ENCODE measurements at regions not wholly inside any gene's neighbourhood (a gene's known extent, or its start where the extent isn't known, plus 50 kb on each side); places are given as distances from the start of the nearest gene placed in this dataset.
"Not testable (repeated sequence)": the region's sequence is repeated elsewhere in the genome, so short reads cannot be mapped to it uniquely, and the experiment has no call there.

DNA sequence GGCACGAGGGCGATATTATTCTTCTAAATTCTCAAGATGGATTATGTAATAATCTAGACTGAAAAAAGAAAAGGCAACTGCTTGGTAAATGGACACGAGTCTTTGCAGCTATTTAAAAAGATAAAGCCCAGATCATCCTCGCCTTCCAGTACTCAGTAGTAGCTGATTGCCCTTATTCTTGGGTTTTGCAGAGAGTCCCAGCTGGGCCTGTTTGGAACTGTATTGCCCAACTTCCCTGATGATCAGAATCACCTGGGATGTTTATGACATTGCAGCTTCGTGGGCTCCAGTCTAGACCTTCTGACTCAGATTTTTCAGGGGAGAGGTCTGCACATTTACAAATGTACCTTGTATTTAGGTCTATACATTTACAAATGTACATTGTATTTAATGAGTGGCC lies 213.5 kb downstream of the RAB11FIP4 start:
- no peak for DNase-seq (ENCODE audit: low read depth, low spot score)
- no peak overlapping the region for H3K27ac ChIP-seq (ENCODE audit: low read length)
- no peaks in the 10 kb centered on the region for H3K4me1 ChIP-seq (ENCODE audit: control insufficient read depth, insufficient read depth, low read length)
- no peaks in the 10 kb centered on the region for H3K9me3 ChIP-seq (ENCODE audit: control insufficient read depth, insufficient read depth, low read length)
- no peaks in the 10 kb centered on the region for H3K27me3 ChIP-seq (ENCODE audit: control insufficient read depth, insufficient read depth, low read length)
- no peaks in the 10 kb centered on the region for H3K36me3 ChIP-seq (ENCODE audit: control insufficient read depth, insufficient read depth, low read length)
- no peak overlapping the region for H3K4me3 ChIP-seq (ENCODE audit: low read length)
- no CpG with 5 or more reads among the region's 5 CpGs for WGBS (ENCODE audit: insufficient coverage, insufficient read length)

DNA sequence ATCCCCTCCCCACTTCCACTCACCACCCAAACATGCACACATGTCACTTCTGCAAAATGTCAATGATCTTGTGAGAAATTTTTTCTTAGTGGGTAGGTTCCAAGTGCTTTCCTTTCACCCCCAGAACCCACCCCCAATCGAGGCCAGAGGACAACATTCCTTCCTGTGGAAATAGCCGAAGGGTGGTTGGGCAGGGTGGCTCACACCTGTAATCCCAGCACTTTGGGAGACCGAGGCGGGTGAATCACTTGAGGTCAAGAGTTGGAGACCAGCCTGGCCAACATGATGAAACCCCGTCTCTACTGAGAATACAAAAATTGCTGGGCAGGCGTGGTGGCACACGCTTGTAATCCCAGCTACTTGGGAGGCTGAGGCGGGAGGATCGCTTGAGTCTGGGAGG lies 208.7 kb downstream of the RAB11FIP4 start:
- not testable (repeated sequence) for H3K4me1 ChIP-seq (ENCODE audit: control insufficient read depth, insufficient read depth, low read length); DNase-seq (ENCODE audit: low read depth, low spot score); H3K27ac ChIP-seq (ENCODE audit: low read length); H3K36me3 ChIP-seq (ENCODE audit: control insufficient read depth, insufficient read depth, low read length); H3K9me3 ChIP-seq (ENCODE audit: control insufficient read depth, insufficient read depth, low read length); H3K4me3 ChIP-seq (ENCODE audit: low read length); H3K27me3 ChIP-seq (ENCODE audit: control insufficient read depth, insufficient read depth, low read length)
- no CpG with 5 or more reads among the region's 9 CpGs for WGBS (ENCODE audit: insufficient coverage, insufficient read length)

- WGBS (ENCODE audit: insufficient coverage, insufficient read length): no CpG with 5 or more reads among the region's 11 CpGs
- H3K4me1 ChIP-seq (ENCODE audit: control insufficient read depth, insufficient read depth, low read length): no peaks in the 10 kb centered on the region
- DNase-seq (ENCODE audit: low read depth, low spot score): no peak
These were observed 207.6 kb downstream of the RAB11FIP4 start for GRCh38 chr17:31598921-31599571.

GRCh38 chr17:31598399-31598782 lies 206.9 kb downstream of the RAB11FIP4 start:
- no peak overlapping the region for H3K4me3 ChIP-seq (ENCODE audit: low read length)
- WGBS (ENCODE audit: insufficient coverage, insufficient read length): no CpG with 5 or more reads among the region's 4 CpGs
- no peaks in the 10 kb centered on the region for H3K36me3 ChIP-seq (ENCODE audit: control insufficient read depth, insufficient read depth, low read length)
- no peak for DNase-seq (ENCODE audit: low read depth, low spot score)
- no peaks in the 10 kb centered on the region for H3K27me3 ChIP-seq (ENCODE audit: control insufficient read depth, insufficient read depth, low read length)
- H3K27ac ChIP-seq (ENCODE audit: low read length): no peak overlapping the region
- H3K9me3 ChIP-seq (ENCODE audit: control insufficient read depth, insufficient read depth, low read length): no peaks in the 10 kb centered on the region
- H3K4me1 ChIP-seq (ENCODE audit: control insufficient read depth, insufficient read depth, low read length): no peaks in the 10 kb centered on the region

More at GRCh38 chr17:31598921-31599571, 207.6 kb downstream of the RAB11FIP4 start:
- H3K27me3 ChIP-seq (ENCODE audit: control insufficient read depth, insufficient read depth, low read length): no peaks in the 10 kb centered on the region
- H3K4me3 ChIP-seq (ENCODE audit: low read length): no peak overlapping the region
- H3K9me3 ChIP-seq (ENCODE audit: control insufficient read depth, insufficient read depth, low read length): no peaks in the 10 kb centered on the region
- H3K36me3 ChIP-seq (ENCODE audit: control insufficient read depth, insufficient read depth, low read length): no peaks in the 10 kb centered on the region
- no peak overlapping the region for H3K27ac ChIP-seq (ENCODE audit: low read length)

GRCh38 chr17:31597646-31598398 lies 206.3 kb downstream of the RAB11FIP4 start:
- no peaks in the 10 kb centered on the region for H3K4me1 ChIP-seq (ENCODE audit: control insufficient read depth, insufficient read depth, low read length)
- no peaks in the 10 kb centered on the region for H3K27me3 ChIP-seq (ENCODE audit: control insufficient read depth, insufficient read depth, low read length)
- H3K27ac ChIP-seq (ENCODE audit: low read length): no peak overlapping the region

DNA sequence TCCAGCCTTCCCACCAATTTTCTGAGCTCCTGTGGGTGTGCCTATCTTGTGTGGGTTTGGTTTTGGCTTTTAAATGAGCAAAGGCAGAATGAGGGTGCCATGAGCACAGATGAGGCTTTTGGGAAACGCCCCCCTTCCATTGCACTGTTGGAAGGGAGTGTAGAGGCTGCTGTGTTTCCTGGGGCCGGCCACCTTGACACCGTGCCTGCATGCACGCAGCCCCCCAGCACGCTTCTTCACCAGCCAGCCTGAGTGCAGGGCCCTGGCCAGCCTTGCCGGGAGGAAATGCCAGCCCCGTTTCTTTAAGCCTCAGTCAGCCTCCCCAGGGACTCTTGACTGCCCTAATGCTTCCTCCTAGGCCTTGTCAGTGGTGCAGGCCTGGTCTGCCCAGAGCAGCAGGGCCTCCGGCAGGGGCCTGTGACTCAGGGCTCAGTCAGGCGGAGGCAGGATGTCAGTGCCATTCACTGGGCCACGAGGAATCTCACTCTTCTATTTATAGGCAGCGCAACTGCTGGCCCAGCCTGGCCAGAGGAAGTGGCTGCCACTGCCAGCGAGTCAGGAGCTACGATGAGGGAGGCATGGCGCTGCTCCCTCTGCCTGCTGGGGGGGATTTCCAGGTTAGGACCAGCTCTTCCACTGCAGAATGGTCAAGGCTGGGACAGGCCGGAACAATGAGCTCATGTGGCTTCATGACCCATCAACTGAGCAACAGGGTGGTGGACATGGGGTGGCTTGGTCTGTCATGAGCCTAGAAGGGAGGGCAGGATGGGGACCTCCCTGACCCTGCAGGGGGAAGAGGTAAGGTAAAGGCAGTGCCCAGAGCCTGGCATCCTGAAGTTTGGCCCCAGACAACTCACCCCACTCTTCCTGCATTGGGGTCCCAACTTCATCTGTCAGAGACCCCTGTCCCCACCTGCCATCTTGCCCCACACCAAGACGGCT lies 205.2 kb downstream of the RAB11FIP4 start:
- H3K36me3 ChIP-seq (ENCODE audit: control insufficient read depth, insufficient read depth, low read length): no peaks in the 10 kb centered on the region
- no peak overlapping the region for H3K27ac ChIP-seq (ENCODE audit: low read length)
- H3K4me1 ChIP-seq (ENCODE audit: control insufficient read depth, insufficient read depth, low read length): no peaks in the 10 kb centered on the region
- no CpG with 5 or more reads among the region's 16 CpGs for WGBS (ENCODE audit: insufficient coverage, insufficient read length)
- no peak overlapping the region for H3K4me3 ChIP-seq (ENCODE audit: low read length)
- no peak for DNase-seq (ENCODE audit: low read depth, low spot score)
- H3K9me3 ChIP-seq (ENCODE audit: control insufficient read depth, insufficient read depth, low read length): no peaks in the 10 kb centered on the region
- no peaks in the 10 kb centered on the region for H3K27me3 ChIP-seq (ENCODE audit: control insufficient read depth, insufficient read depth, low read length)

More at GRCh38 chr17:31597646-31598398, 206.3 kb downstream of the RAB11FIP4 start:
- no peak overlapping the region for H3K4me3 ChIP-seq (ENCODE audit: low read length)
- no peaks in the 10 kb centered on the region for H3K36me3 ChIP-seq (ENCODE audit: control insufficient read depth, insufficient read depth, low read length)
- no peaks in the 10 kb centered on the region for H3K9me3 ChIP-seq (ENCODE audit: control insufficient read depth, insufficient read depth, low read length)
- no CpG with 5 or more reads among the region's 10 CpGs for WGBS (ENCODE audit: insufficient coverage, insufficient read length)
- no peak for DNase-seq (ENCODE audit: low read depth, low spot score)

DNA sequence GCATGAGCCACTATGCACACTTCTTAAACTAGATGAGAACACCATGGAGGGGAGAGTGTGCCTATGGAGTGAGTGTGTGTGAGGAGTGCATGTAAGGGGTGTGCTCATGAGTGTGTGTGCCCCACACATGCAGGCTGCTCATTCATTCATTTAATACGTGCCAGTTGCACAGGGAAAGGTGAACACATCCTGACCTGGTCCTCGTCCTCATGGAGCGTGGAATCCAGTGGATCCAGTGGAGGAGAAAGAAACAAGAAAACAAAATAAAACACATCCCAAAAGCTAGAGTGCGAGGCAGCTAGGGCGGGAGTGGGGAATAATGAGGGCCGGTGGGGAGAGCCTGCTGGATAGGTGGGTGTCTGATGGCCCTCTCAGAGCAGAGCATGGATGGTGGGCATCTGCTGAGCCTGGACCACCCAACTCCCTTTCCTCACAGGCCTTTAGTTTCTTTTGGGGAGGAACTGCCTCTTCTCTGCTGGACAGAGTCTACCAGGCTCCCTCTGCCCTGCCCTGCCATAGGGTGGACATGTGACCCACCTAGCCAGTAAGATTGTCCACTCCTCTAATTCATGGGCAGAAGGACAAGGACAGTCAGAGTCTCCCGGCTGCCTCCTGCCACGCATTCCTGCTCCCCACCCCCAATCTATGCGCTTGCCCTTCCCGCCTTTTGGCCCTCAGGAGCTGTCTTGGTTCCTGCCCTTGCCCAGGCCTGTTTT lies 204.3 kb downstream of the RAB11FIP4 start:
- WGBS (ENCODE audit: insufficient coverage, insufficient read length): no CpG with 5 or more reads among the region's 10 CpGs
- H3K9me3 ChIP-seq (ENCODE audit: control insufficient read depth, insufficient read depth, low read length): no peaks in the 10 kb centered on the region
- no peaks in the 10 kb centered on the region for H3K27me3 ChIP-seq (ENCODE audit: control insufficient read depth, insufficient read depth, low read length)
- no peak for DNase-seq (ENCODE audit: low read depth, low spot score)
- H3K4me1 ChIP-seq (ENCODE audit: control insufficient read depth, insufficient read depth, low read length): no peaks in the 10 kb centered on the region
- no peak overlapping the region for H3K27ac ChIP-seq (ENCODE audit: low read length)
- H3K36me3 ChIP-seq (ENCODE audit: control insufficient read depth, insufficient read depth, low read length): no peaks in the 10 kb centered on the region
- H3K4me3 ChIP-seq (ENCODE audit: low read length): no peak overlapping the region

DNA sequence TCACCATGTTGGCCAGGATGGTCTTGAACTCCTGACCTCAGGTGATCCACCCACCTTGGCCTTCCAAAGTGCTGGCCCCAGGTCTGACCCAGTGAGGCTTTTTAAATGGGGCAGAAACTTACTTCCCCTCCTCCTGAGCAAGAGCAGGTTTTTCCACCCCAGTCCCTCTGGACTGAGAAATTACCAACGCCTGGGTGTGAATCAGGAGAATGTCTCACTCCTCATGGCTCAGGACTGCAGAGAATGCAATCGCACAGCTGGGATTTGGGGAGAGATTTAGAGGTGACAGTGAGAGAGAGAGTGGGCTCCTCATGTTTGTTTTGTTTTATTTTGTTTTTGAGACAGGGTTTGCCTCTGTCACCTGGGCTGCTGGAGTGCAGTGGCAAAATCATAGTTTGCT lies 203.6 kb downstream of the RAB11FIP4 start:
- Histone ChIP-seq H3K9me3 (ENCODE audit: control insufficient read depth, insufficient read depth, low read length) (no peaks in the 10 kb centered on the region), H3K27me3 (ENCODE audit: control insufficient read depth, insufficient read depth, low read length) (no peaks in the 10 kb centered on the region), H3K4me1 (ENCODE audit: control insufficient read depth, insufficient read depth, low read length) (no peaks in the 10 kb centered on the region), H3K36me3 (ENCODE audit: control insufficient read depth, insufficient read depth, low read length) (no peaks in the 10 kb centered on the region), H3K27ac (ENCODE audit: low read length) (no peak overlapping the region), H3K4me3 (ENCODE audit: low read length) (no peak overlapping the region)
- no CpG with 5 or more reads among the region's 2 CpGs for WGBS (ENCODE audit: insufficient coverage, insufficient read length)
- no peak for DNase-seq (ENCODE audit: low read depth, low spot score)

DNA sequence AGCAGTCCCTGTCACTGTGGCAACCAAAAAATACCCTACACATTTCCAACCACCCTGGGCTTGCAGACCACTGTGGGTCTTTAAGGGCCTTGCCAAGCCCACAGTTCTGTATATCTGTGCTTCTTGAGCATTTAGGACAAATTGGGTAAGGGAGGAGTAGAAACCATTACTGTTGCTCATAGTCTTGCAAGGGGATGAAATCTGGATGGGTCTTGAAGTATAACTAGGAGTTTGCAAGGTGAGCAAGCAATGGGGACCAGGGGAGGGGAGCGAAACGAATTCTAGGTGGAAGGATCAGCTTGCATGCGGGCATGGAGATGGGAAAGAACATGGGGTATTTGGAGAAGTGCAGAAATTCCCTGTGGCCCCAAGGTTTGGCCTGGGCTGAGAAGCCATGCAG lies 202.9 kb downstream of the RAB11FIP4 start:
- Histone ChIP-seq H3K4me3 (ENCODE audit: low read length) (no peak overlapping the region), H3K27me3 (ENCODE audit: control insufficient read depth, insufficient read depth, low read length) (no peaks in the 10 kb centered on the region), H3K9me3 (ENCODE audit: control insufficient read depth, insufficient read depth, low read length) (no peaks in the 10 kb centered on the region), H3K4me1 (ENCODE audit: control insufficient read depth, insufficient read depth, low read length) (no peaks in the 10 kb centered on the region), H3K27ac (ENCODE audit: low read length) (no peak overlapping the region), H3K36me3 (ENCODE audit: control insufficient read depth, insufficient read depth, low read length) (no peaks in the 10 kb centered on the region)
- no peak for DNase-seq (ENCODE audit: low read depth, low spot score)
- no CpG with 5 or more reads among the region's 3 CpGs for WGBS (ENCODE audit: insufficient coverage, insufficient read length)

- Histone ChIP-seq H3K27me3 (ENCODE audit: control insufficient read depth, insufficient read depth, low read length) (no peaks in the 10 kb centered on the region), H3K9me3 (ENCODE audit: control insufficient read depth, insufficient read depth, low read length) (no peaks in the 10 kb centered on the region), H3K4me3 (ENCODE audit: low read length) (no peak overlapping the region), H3K4me1 (ENCODE audit: control insufficient read depth, insufficient read depth, low read length) (no peaks in the 10 kb centered on the region), H3K27ac (ENCODE audit: low read length) (no peak overlapping the region), H3K36me3 (ENCODE audit: control insufficient read depth, insufficient read depth, low read length) (no peaks in the 10 kb centered on the region)
- WGBS (ENCODE audit: insufficient coverage, insufficient read length): no CpG with 5 or more reads among the region's 7 CpGs
- no peak for DNase-seq (ENCODE audit: low read depth, low spot score)
These were observed 202.3 kb downstream of the RAB11FIP4 start for GRCh38 chr17:31593806-31594205.
